ENCODE measurements at regions not wholly inside any gene's neighbourhood (a gene's known extent, or its start where the extent isn't known, plus 50 kb on each side); places are given as distances from the start of the nearest gene placed in this dataset.

DNA sequence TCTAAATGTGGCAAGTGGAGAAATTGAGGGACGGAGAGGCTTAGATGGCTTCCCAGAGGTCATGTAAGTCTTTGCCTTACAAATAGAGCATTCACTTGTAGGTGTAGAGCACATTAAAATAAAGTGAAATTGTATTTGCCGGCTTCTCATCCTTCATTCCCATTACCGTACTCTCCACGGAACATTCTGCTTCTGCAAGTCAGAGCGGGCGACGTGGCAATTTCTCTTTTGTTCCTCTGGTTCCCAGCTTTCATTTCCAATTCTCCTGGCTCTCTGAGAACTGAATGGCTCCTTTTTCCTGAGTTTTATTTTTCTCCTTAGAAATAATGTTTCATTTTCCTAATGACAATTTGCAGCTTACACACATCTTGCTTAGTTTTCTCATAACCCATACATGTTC lies 51.3 kb upstream of the PFKP start:
- H3K4me1 ChIP-seq = peaks cover 3% of the 10 kb centered on the region
- intact Hi-C loops (cut with micrococcal nuclease) = no loop called here
- H3K27me3 ChIP-seq (ENCODE audit: low read depth) = peaks cover 49% of the 10 kb centered on the region
- no peak for DNase-seq
- no peak overlapping the region for H3K27ac ChIP-seq (replicated peaks)
- H3K4me3 ChIP-seq = no peak overlapping the region
- TF ChIP-seq, protein P1, sequence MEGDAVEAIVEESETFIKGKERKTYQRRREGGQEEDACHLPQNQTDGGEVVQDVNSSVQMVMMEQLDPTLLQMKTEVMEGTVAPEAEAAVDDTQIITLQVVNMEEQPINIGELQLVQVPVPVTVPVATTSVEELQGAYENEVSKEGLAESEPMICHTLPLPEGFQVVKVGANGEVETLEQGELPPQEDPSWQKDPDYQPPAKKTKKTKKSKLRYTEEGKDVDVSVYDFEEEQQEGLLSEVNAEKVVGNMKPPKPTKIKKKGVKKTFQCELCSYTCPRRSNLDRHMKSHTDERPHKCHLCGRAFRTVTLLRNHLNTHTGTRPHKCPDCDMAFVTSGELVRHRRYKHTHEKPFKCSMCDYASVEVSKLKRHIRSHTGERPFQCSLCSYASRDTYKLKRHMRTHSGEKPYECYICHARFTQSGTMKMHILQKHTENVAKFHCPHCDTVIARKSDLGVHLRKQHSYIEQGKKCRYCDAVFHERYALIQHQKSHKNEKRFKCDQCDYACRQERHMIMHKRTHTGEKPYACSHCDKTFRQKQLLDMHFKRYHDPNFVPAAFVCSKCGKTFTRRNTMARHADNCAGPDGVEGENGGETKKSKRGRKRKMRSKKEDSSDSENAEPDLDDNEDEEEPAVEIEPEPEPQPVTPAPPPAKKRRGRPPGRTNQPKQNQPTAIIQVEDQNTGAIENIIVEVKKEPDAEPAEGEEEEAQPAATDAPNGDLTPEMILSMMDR (IDR thresholded peaks at IDR 0.05; ENCODE audit: borderline replicate concordance) = no peak
- peaks cover 8% of the 10 kb centered on the region for H3K9me3 ChIP-seq (replicated peaks)
- no peaks in the 10 kb centered on the region for H3K36me3 ChIP-seq

DNA sequence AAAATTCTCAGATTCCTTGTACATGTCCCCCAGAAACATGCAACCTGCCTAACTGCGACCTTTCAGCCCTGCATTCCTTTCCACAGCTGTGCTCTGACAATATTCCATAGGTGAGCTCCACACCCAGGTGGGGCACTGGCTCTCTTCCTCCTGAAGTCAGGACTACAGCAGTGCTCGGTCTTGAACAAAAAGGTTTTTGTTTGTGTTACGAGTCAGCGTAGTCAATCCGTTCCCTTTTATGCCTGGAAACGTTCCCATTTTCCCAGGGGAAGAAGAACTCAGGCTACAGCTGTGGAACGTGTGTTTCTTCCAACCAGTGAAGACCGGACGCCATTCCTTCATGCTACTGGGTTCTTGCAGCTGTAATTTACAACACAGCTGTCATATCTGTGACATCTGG lies 52.4 kb upstream of the PFKP start:
- H3K9me3 ChIP-seq (replicated peaks) = peaks cover 8% of the 10 kb centered on the region

DNA sequence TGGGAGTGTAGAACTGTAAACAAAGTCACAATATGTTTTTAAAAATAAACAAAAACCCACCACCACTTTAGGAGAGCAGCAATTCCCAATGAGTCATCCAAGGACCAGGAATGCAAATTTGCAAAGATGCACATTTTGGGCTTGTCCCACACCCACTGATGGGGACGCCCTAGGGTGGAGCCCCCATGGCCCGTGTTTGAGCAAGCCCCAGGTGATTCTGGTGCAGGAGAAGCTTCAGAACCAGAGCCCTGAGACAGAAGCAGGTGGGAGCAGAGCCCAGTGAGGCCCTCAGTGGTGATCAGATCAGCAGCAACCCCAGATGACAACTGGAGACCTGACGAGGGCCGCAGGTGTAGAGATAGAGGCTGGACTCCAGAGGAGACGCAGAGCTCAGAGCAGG lies 55.1 kb upstream of the PFKP start:
- Histone ChIP-seq H3K4me1 (peaks cover 10% of the 10 kb centered on the region), H3K27me3 (ENCODE audit: low read depth) (peaks cover 63% of the 10 kb centered on the region)

More for the DNA sequence above, 52.4 kb upstream of the PFKP start:
- TF ChIP-seq, protein P1 (IDR thresholded peaks at IDR 0.05; ENCODE audit: borderline replicate concordance) = no peak
- no peaks in the 10 kb centered on the region for H3K36me3 ChIP-seq
- intact Hi-C loops (cut with micrococcal nuclease) = no loop called here
- peaks cover 49% of the 10 kb centered on the region for H3K27me3 ChIP-seq (ENCODE audit: low read depth)
- H3K4me3 ChIP-seq = no peak overlapping the region
- no peak overlapping the region for H3K27ac ChIP-seq (replicated peaks)
- peaks cover 10% of the 10 kb centered on the region for H3K4me1 ChIP-seq
- no peak for DNase-seq

DNA sequence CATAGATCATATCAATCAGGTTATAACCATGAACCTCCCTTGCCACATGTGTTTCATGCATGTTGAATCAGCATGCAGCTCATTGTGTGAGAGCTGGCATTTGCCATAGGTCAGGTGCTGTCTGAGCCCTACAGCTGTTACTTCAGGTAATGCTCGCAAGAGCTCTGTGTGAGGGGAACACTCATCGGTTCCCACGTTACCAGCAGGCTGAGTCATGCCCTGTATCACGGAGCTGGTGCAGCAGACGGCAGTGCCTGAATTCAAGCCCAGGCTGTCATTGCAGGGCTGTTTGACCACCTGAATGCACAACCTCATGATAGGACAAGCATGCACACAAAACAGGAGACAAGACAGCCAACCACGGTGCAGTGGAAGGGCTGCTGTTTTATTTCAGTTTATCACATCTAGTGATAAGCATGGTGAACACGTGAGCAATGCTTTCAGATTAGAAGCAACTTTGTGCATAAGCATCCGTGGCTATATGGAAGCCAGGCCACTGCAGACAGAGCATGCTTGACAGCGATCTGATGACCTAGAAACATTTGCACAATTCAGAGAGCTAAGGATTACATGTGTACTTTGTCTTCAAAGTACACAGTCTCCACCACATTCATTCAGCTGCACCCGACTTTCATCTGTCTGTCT lies 56.4 kb upstream of the PFKP start:
- H3K27ac ChIP-seq (replicated peaks) = no peak overlapping the region
- DNase-seq = no peak
- H3K4me3 ChIP-seq = no peak overlapping the region
- peaks cover 8% of the 10 kb centered on the region for H3K9me3 ChIP-seq (replicated peaks)
- H3K4me1 ChIP-seq = peaks cover 10% of the 10 kb centered on the region
- H3K36me3 ChIP-seq = no peaks in the 10 kb centered on the region
- TF ChIP-seq, protein P1 (IDR thresholded peaks at IDR 0.05; ENCODE audit: borderline replicate concordance) = no peak
- peaks cover 76% of the 10 kb centered on the region for H3K27me3 ChIP-seq (ENCODE audit: low read depth)
- intact Hi-C loops (cut with micrococcal nuclease) = no loop called here

More for the DNA sequence above, 55.1 kb upstream of the PFKP start:
- no peak for DNase-seq
- no peaks in the 10 kb centered on the region for H3K36me3 ChIP-seq
- H3K27ac ChIP-seq (replicated peaks) = no peak overlapping the region
- peaks cover 8% of the 10 kb centered on the region for H3K9me3 ChIP-seq (replicated peaks)
- intact Hi-C loops (cut with micrococcal nuclease) = no loop called here
- TF ChIP-seq, protein P1 (IDR thresholded peaks at IDR 0.05; ENCODE audit: borderline replicate concordance) = no peak
- no peak overlapping the region for H3K4me3 ChIP-seq

DNA sequence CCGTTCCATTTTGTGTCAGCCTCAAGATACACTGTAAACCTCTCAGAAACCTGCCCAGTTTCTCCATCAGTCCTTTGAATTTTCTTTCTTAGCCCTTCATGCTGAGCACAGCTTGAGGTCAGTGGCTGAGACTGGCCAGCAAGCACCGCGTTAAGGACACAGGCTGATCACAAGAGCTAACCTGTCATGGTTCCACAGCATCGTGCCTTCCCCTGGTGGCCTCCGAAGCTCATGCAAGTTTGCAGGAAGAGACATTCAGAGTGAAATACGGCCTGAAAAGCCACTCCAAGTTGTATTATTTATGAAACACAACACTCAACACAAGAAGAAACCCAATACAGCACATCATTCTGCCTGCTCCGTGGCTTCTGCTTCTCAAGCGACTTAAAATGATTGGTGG lies 57.0 kb upstream of the PFKP start:
- H3K27ac ChIP-seq (replicated peaks) = no peak overlapping the region
- peaks cover 8% of the 10 kb centered on the region for H3K9me3 ChIP-seq (replicated peaks)
- no peaks in the 10 kb centered on the region for H3K36me3 ChIP-seq
- TF ChIP-seq, protein P1 (IDR thresholded peaks at IDR 0.05; ENCODE audit: borderline replicate concordance) = no peak
- intact Hi-C loops (cut with micrococcal nuclease) = no loop called here
- H3K4me1 ChIP-seq = peaks cover 10% of the 10 kb centered on the region
- no peak for DNase-seq
- H3K27me3 ChIP-seq (ENCODE audit: low read depth) = peaks cover 76% of the 10 kb centered on the region
- H3K4me3 ChIP-seq = no peak overlapping the region

Data from left ventricle myocardium inferior (tissue), 1 donor.